ENCODE measurements at regions not wholly inside any gene's neighbourhood (a gene's known extent, or its start where the extent isn't known, plus 50 kb on each side); places are given as distances from the start of the nearest gene placed in this dataset.

- no peak for DNase-seq
These were observed 675.2 kb upstream of the WWC1 start for GRCh38 chr5:167616043-167616890.

GRCh38 chr5:167623354-167623753, 668.1 kb upstream of the WWC1 start:
- no peak for DNase-seq

GRCh38 chr5:167624053-167624452, 667.4 kb upstream of the WWC1 start:
- DNase-seq = no peak

- DNase-seq = no peak
These were observed 664.9 kb upstream of the WWC1 start for GRCh38 chr5:167626341-167627123.

- no peak for DNase-seq
These were observed 661.8 kb upstream of the WWC1 start for GRCh38 chr5:167629634-167630033.

GRCh38 chr5:167631191-167631590, 660.3 kb upstream of the WWC1 start:
- no peak for DNase-seq

GRCh38 chr5:167633114-167633513, 658.3 kb upstream of the WWC1 start:
- no peak for DNase-seq

- DNase-seq = no peak
These were observed 657.5 kb upstream of the WWC1 start for GRCh38 chr5:167633931-167634341.

- DNase-seq = no peak
These were observed 657.0 kb upstream of the WWC1 start for GRCh38 chr5:167634432-167634831.

GRCh38 chr5:167638816-167639215, 652.6 kb upstream of the WWC1 start:
- DNase-seq = no peak

- no peak for DNase-seq
These were observed 652.2 kb upstream of the WWC1 start for GRCh38 chr5:167639273-167639672.

GRCh38 chr5:167639766-167640165, 651.7 kb upstream of the WWC1 start:
- no peak for DNase-seq

GRCh38 chr5:167642181-167642580, 649.3 kb upstream of the WWC1 start:
- no peak for DNase-seq

GRCh38 chr5:167642779-167643517, 648.5 kb upstream of the WWC1 start:
- no peak for DNase-seq

GRCh38 chr5:167643631-167644280, 647.7 kb upstream of the WWC1 start:
- no peak for DNase-seq

GRCh38 chr5:167644619-167645018, 646.8 kb upstream of the WWC1 start:
- DNase-seq = no peak

- DNase-seq = no peak
These were observed 642.0 kb upstream of the WWC1 start for GRCh38 chr5:167649471-167649870.

GRCh38 chr5:167652690-167653089, 638.8 kb upstream of the WWC1 start:
- no peak for DNase-seq

GRCh38 chr5:167653645-167654106, 637.8 kb upstream of the WWC1 start:
- no peak for DNase-seq

GRCh38 chr5:167657016-167657415, 634.4 kb upstream of the WWC1 start:
- DNase-seq = no peak

- DNase-seq = no peak
These were observed 632.6 kb upstream of the WWC1 start for GRCh38 chr5:167658889-167659288.

GRCh38 chr5:167661605-167662004, 629.8 kb upstream of the WWC1 start:
- no peak for DNase-seq

All from activated CD4-positive, alpha-beta T cell treated with anti-CD3 and anti-CD28 coated beads for 48 hours (primary cell).